ENCODE measurements at regions not wholly inside any gene's neighbourhood (a gene's known extent, or its start where the extent isn't known, plus 50 kb on each side); places are given as distances from the start of the nearest gene placed in this dataset.

DNA sequence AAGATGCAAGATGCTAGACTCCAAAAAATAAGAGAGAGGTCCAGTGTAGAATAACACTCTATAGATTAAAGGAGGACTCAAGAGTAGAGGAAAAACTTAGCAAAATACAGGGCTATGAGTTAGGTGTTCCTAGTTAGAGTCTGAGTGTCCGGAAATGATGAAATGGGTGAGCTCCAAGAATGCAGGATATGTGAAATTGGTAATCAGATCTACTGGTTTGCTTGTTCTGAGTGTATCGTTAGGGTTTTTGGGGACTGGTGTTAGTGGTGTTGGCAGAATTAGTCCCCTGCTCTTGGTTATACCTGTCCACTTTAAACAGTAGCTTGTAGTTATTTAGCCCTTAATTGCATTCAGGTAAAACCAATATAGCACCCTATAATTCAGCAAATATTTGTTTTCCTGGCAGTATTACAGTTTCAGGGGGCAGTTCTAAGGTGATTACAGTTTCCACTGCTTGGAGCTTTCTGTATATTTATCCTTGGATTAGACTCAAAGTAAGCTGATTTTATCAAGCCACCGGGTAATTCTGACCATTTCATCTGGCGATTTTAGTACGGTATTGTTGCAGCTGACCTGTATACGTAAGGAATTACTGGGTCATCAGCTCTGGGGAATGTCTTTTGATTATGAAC lies 332.7 kb downstream of the CHRM3 start:
- ChIA-PET POLR2A (interaction anchor here (1.0 kb wide), 1 partner anchor 9 kb away, joined by 3 read pairs; no protein-coding TSS in a partner anchor), CTCF (ENCODE audit: unreplicated experiment) (no interaction called here)
- Histone ChIP-seq H2AFZ (ENCODE audit: low read length) (no peak overlapping the region), H3K9me3 (ENCODE audit: low read length) (no peaks in the 10 kb centered on the region), H4K20me1 (ENCODE audit: insufficient read depth, low read length) (no peaks in the 10 kb centered on the region), H3K4me1 (ENCODE audit: insufficient read depth, low read length, poor library complexity, severe bottlenecking) (no peaks in the 10 kb centered on the region), H3K9me2 (ENCODE audit: insufficient read depth, low read length) (no peaks in the 10 kb centered on the region), H3K4me3 (ENCODE audit: low read depth, low read length, poor library complexity, severe bottlenecking) (no peak overlapping the region), H3K36me3 (ENCODE audit: insufficient read depth, low read length) (no peaks in the 10 kb centered on the region), H3K27ac (ENCODE audit: low read depth, low read length, poor library complexity, severe bottlenecking) (no peak overlapping the region), H3K4me2 (ENCODE audit: low read length) (no peak overlapping the region), H3K79me2 (ENCODE audit: insufficient read depth, low read depth, low read length) (no peaks in the 10 kb centered on the region)
- TF ChIP-seq, protein P1, sequence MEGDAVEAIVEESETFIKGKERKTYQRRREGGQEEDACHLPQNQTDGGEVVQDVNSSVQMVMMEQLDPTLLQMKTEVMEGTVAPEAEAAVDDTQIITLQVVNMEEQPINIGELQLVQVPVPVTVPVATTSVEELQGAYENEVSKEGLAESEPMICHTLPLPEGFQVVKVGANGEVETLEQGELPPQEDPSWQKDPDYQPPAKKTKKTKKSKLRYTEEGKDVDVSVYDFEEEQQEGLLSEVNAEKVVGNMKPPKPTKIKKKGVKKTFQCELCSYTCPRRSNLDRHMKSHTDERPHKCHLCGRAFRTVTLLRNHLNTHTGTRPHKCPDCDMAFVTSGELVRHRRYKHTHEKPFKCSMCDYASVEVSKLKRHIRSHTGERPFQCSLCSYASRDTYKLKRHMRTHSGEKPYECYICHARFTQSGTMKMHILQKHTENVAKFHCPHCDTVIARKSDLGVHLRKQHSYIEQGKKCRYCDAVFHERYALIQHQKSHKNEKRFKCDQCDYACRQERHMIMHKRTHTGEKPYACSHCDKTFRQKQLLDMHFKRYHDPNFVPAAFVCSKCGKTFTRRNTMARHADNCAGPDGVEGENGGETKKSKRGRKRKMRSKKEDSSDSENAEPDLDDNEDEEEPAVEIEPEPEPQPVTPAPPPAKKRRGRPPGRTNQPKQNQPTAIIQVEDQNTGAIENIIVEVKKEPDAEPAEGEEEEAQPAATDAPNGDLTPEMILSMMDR (conservative IDR thresholded peaks at IDR 0.05; ENCODE audit: low read length), result no peak
- TF ChIP-seq EZH2phosphoT487 (IDR thresholded peaks at IDR 0.05; ENCODE audit: borderline replicate concordance, low read depth, low read length), result no peak
- intact Hi-C loops (cut with micrococcal nuclease; ENCODE audit: unreplicated experiment), result no loop called here
- BruUV-seq (replicated peaks), result no TSS peak
- DNase-seq (ENCODE audit: low spot score), result no peak

DNA sequence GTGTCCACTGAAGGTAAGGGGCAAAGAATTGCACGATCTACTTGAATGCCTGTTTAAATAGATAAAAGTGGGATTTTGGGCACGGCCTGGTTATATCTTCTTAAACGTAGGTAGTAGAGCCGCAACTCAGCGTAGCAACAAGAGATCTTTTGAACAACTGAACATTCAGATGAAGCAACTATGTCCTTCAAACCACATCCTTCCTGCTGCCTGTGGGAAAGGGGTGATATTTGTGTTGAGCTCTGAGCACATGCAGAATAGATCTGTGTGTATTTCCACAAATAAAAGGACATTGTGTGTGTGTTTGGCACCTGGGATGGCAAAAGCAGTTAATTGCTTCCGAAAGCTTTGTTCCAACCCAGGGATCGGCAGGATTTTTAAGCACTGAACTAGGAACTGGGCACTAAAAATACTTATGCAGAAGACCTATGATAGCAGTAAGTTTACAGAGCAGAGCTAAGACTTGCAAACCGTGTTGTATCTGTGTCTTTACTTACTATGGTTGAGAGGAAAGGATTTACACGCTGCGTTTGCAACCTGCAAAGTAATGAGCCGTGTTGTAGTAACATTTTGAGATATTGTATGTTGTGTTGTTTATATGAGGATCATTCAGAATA lies 333.4 kb downstream of the CHRM3 start:
- intact Hi-C loops (cut with micrococcal nuclease; ENCODE audit: unreplicated experiment), result no loop called here
- no TSS peak for BruUV-seq (replicated peaks)
- no peak overlapping the region for H3K4me2 ChIP-seq (ENCODE audit: low read length)
- no peaks in the 10 kb centered on the region for H3K36me3 ChIP-seq (ENCODE audit: insufficient read depth, low read length)
- ChIA-PET POLR2A (no interaction called here), CTCF (ENCODE audit: unreplicated experiment) (no interaction called here)
- H2AFZ ChIP-seq (ENCODE audit: low read length), result no peak overlapping the region
- DNase-seq (ENCODE audit: low spot score), result no peak
- no peaks in the 10 kb centered on the region for H3K9me3 ChIP-seq (ENCODE audit: low read length)
- H4K20me1 ChIP-seq (ENCODE audit: insufficient read depth, low read length), result no peaks in the 10 kb centered on the region
- H3K4me1 ChIP-seq (ENCODE audit: insufficient read depth, low read length, poor library complexity, severe bottlenecking), result no peaks in the 10 kb centered on the region
- H3K79me2 ChIP-seq (ENCODE audit: insufficient read depth, low read depth, low read length), result no peaks in the 10 kb centered on the region
- TF ChIP-seq, protein P1 (conservative IDR thresholded peaks at IDR 0.05; ENCODE audit: low read length), result no peak
- TF ChIP-seq EZH2phosphoT487 (IDR thresholded peaks at IDR 0.05; ENCODE audit: borderline replicate concordance, low read depth, low read length), result no peak
- no peak overlapping the region for H3K27ac ChIP-seq (ENCODE audit: low read depth, low read length, poor library complexity, severe bottlenecking)
- H3K4me3 ChIP-seq (ENCODE audit: low read depth, low read length, poor library complexity, severe bottlenecking), result no peak overlapping the region
- H3K9me2 ChIP-seq (ENCODE audit: insufficient read depth, low read length), result no peaks in the 10 kb centered on the region

DNA sequence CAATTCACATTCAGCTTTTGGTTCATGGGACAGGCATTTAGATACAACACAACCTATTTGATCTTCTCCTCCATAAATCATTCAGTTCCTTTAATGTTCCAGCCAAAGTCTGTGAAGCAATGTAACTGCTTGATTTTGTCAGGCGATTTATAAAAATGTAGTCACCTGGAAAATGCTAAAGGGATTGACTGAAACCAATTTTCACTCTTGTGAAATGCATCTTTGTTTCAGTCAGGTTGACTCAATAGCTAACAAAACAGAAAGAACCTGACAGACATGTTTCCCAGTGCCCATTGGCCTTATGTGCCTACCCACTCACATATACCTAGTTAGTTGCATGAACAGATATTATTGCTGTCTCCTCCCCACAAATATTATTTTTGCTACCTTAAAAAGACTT lies 335.7 kb downstream of the CHRM3 start:
- H3K4me2 ChIP-seq (ENCODE audit: low read length), result no peak overlapping the region
- no peaks in the 10 kb centered on the region for H3K79me2 ChIP-seq (ENCODE audit: insufficient read depth, low read depth, low read length)
- no peak overlapping the region for H2AFZ ChIP-seq (ENCODE audit: low read length)
- no peaks in the 10 kb centered on the region for H3K4me1 ChIP-seq (ENCODE audit: insufficient read depth, low read length, poor library complexity, severe bottlenecking)
- H3K4me3 ChIP-seq (ENCODE audit: low read depth, low read length, poor library complexity, severe bottlenecking), result no peak overlapping the region
- DNase-seq (ENCODE audit: low spot score), result no peak
- CTCF ChIA-PET (ENCODE audit: unreplicated experiment), result no interaction called here
- no peaks in the 10 kb centered on the region for H3K9me3 ChIP-seq (ENCODE audit: low read length)
- intact Hi-C loops (cut with micrococcal nuclease; ENCODE audit: unreplicated experiment), result no loop called here
- H3K27ac ChIP-seq (ENCODE audit: low read depth, low read length, poor library complexity, severe bottlenecking), result no peak overlapping the region
- TF ChIP-seq, protein P1 (conservative IDR thresholded peaks at IDR 0.05; ENCODE audit: low read length), result no peak
- no peak for TF ChIP-seq EZH2phosphoT487 (IDR thresholded peaks at IDR 0.05; ENCODE audit: borderline replicate concordance, low read depth, low read length)
- POLR2A ChIA-PET, result interaction anchor here (1.3 kb wide), 1 partner anchor 9 kb away, joined by 3 read pairs; no protein-coding TSS in a partner anchor
- H4K20me1 ChIP-seq (ENCODE audit: insufficient read depth, low read length), result no peaks in the 10 kb centered on the region
- no peaks in the 10 kb centered on the region for H3K36me3 ChIP-seq (ENCODE audit: insufficient read depth, low read length)
- H3K9me2 ChIP-seq (ENCODE audit: insufficient read depth, low read length), result no peaks in the 10 kb centered on the region
- BruUV-seq (replicated peaks), result no TSS peak

Measured in OCI-LY7 (cell line).